OCI-LY1 (cell line): ENCODE measurements at regions not wholly inside any gene's neighbourhood (a gene's known extent, or its start where the extent isn't known, plus 50 kb on each side); places are given as distances from the start of the nearest gene placed in this dataset.

Source experiments
- H2AFZ ChIP-seq: fragments of 200-600 bp; sonication (generic), shearing (Covaris generic); 2 replicates; pipeline ENCODE4 v1.6.0; 2014; ENCODE audit warnings: antibody characterized with exemption, mild to moderate bottlenecking, low read length
- H3F3A ChIP-seq: fragments of 200-600 bp; sonication (generic), shearing (Covaris generic); 2 replicates; pipeline ENCODE4 v1.6.0; 2014; ENCODE audit warnings: mild to moderate bottlenecking, antibody characterized with exemption, low read length, moderate library complexity; ENCODE audit not compliant: insufficient read depth
- H3K27ac ChIP-seq: fragments of 200-600 bp; sonication (generic); 2 replicates; pipeline ENCODE4 v1.5.1; 2014; ENCODE audit warnings: low read length, mixed run types, mild to moderate bottlenecking, low read depth; ENCODE audit not compliant: poor library complexity, severe bottlenecking
- H3K27me3 ChIP-seq: fragments of 200-600 bp; sonication (generic); 2 replicates; pipeline ENCODE4 v1.6.0; 2014; ENCODE audit warnings: antibody characterized with exemption, mild to moderate bottlenecking, low read length, moderate library complexity; ENCODE audit not compliant: insufficient read depth
- H3K36me3 ChIP-seq: fragments of 200-600 bp; sonication (generic); 2 replicates; pipeline ENCODE4 v1.6.1; 2014; ENCODE audit warnings: mild to moderate bottlenecking, antibody characterized with exemption, low read length, moderate library complexity, mixed read lengths; ENCODE audit not compliant: insufficient read depth
- H3K4me1 ChIP-seq: fragments of 200-600 bp; sonication (generic); 2 replicates; pipeline ENCODE4 v1.5.1; 2014; ENCODE audit warnings: mild to moderate bottlenecking, low read length, moderate library complexity; ENCODE audit not compliant: insufficient read depth, severe bottlenecking
- H3K4me2 ChIP-seq: fragments of 200-600 bp; sonication (generic), shearing (Covaris generic); 2 replicates; pipeline ENCODE4 v1.6.1; 2014; ENCODE audit warnings: low read length
- H3K4me3 ChIP-seq: fragments of 200-600 bp; sonication (generic); 2 replicates; pipeline ENCODE4 v1.5.1; 2014; ENCODE audit warnings: low read length, low read depth, mild to moderate bottlenecking, mixed read lengths; ENCODE audit not compliant: poor library complexity, severe bottlenecking
- H3K79me2 ChIP-seq: fragments of 200-600 bp; shearing (Covaris generic); 2 replicates; pipeline ENCODE4 v1.6.1; 2016; ENCODE audit warnings: mixed run types, low read length, mixed read lengths; ENCODE audit not compliant: insufficient read depth
- H3K9ac ChIP-seq: fragments of 200-600 bp; sonication (generic), shearing (Covaris generic); 2 replicates; pipeline ENCODE4 v1.6.1; 2014; ENCODE audit warnings: mild to moderate bottlenecking, low read length, mixed read lengths
- H3K9me2 ChIP-seq: fragments of 200-600 bp; sonication (generic), shearing (Covaris generic); 2 replicates; pipeline ENCODE4 v1.6.1; 2014; ENCODE audit warnings: low read depth, mild to moderate bottlenecking, low read length, mixed read lengths
- H3K9me3 ChIP-seq: fragments of 200-600 bp; shearing (Covaris generic); 2 replicates; pipeline ENCODE4 v1.6.1; 2014; ENCODE audit warnings: low read length, mixed read lengths
- H4K20me1 ChIP-seq: fragments of 200-600 bp; sonication (generic), shearing (Covaris generic); 2 replicates; pipeline ENCODE4 v1.6.0; 2016; ENCODE audit warnings: mild to moderate bottlenecking, low read length; ENCODE audit not compliant: insufficient read depth
- EZH2 ChIP-seq: fragments of 200-600 bp; sonication (generic), shearing (Covaris generic); IDR thresholded peaks from 2 replicates; pipeline ENCODE4 v1.8.0; 2017; ENCODE audit warnings: borderline replicate concordance, mixed run types, mild to moderate bottlenecking, antibody characterized with exemption, low read length, moderate library complexity, mixed read lengths
- TF ChIP-seq, protein P1 (sequence below): fragments of 200-600 bp; sonication (generic), shearing (Covaris generic); IDR thresholded peaks from 2 replicates; pipeline ENCODE4 v1.5.1; 2017; ENCODE audit warnings: mild to moderate bottlenecking, antibody characterized with exemption, low read length, moderate library complexity, mixed read lengths

DNA sequence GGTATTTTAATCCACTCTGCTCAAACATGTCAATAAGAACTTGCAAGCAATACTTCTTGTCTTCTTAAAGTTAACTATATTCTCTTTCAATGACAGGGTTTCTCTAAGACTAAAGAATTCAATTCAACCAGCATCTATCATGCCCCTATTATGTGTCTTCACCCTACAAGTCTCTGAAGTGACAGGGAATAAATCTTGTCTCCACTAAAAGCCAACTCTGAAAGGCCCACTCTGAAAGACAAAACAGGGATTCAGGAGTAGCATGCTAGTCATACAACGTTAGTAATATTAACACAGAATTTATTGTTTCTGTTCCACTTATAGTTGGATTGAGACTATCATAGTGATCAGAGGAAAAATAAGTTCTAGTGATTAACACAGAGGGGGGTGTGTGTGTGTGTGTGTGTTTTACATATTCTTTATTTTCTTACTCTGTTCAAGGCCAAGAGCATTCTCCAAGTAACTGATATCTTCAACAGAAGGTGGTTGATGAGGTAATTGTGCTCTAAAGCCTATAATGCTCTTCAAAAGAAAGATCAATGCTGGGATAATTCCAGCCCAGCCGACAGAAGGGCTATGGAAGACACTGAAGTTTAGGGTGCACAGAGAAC, 122.4 kb upstream of the DCLK2 start:
- Histone ChIP-seq H3F3A (no peaks in the 10 kb centered on the region), H2AFZ (no peak overlapping the region), H3K4me2 (no peak overlapping the region), H3K27me3 (no peaks in the 10 kb centered on the region), H3K9me2 (no peaks in the 10 kb centered on the region), H3K79me2 (no peaks in the 10 kb centered on the region), H3K9ac (no peak overlapping the region), H3K27ac (no peak overlapping the region), H3K9me3 (no peaks in the 10 kb centered on the region), H3K36me3 (no peaks in the 10 kb centered on the region), H4K20me1 (no peaks in the 10 kb centered on the region), H3K4me3 (no peak overlapping the region), H3K4me1 (no peaks in the 10 kb centered on the region)
- TF ChIP-seq, protein P1, sequence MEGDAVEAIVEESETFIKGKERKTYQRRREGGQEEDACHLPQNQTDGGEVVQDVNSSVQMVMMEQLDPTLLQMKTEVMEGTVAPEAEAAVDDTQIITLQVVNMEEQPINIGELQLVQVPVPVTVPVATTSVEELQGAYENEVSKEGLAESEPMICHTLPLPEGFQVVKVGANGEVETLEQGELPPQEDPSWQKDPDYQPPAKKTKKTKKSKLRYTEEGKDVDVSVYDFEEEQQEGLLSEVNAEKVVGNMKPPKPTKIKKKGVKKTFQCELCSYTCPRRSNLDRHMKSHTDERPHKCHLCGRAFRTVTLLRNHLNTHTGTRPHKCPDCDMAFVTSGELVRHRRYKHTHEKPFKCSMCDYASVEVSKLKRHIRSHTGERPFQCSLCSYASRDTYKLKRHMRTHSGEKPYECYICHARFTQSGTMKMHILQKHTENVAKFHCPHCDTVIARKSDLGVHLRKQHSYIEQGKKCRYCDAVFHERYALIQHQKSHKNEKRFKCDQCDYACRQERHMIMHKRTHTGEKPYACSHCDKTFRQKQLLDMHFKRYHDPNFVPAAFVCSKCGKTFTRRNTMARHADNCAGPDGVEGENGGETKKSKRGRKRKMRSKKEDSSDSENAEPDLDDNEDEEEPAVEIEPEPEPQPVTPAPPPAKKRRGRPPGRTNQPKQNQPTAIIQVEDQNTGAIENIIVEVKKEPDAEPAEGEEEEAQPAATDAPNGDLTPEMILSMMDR = no peak
- no peak for TF ChIP-seq EZH2

DNA sequence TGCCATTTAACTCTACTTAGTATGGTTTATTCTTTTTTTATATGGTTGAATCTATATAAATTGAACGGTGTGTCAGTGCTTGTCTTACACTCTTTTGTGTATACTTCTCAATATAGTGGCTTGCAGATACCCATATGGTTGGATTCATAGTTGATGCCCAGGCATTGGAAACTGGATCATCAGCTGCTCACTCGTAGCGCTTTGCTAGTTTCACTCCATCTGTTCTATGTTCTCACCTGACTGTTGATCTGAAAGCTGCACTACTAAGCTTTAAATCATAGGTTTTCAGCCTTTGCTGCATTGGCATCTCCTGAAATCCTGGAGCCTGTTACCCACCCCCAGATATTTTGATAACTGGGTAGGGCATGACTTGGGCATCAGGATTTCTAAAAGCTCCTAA, 121.6 kb upstream of the DCLK2 start:
- no peak overlapping the region for H3K4me3 ChIP-seq
- H3F3A ChIP-seq = no peaks in the 10 kb centered on the region
- no peak overlapping the region for H2AFZ ChIP-seq
- no peaks in the 10 kb centered on the region for H3K27me3 ChIP-seq
- no peaks in the 10 kb centered on the region for H3K9me2 ChIP-seq
- no peak overlapping the region for H3K27ac ChIP-seq
- no peaks in the 10 kb centered on the region for H3K79me2 ChIP-seq
- no peaks in the 10 kb centered on the region for H4K20me1 ChIP-seq
- no peak overlapping the region for H3K4me2 ChIP-seq
- no peaks in the 10 kb centered on the region for H3K36me3 ChIP-seq
- H3K9me3 ChIP-seq = no peaks in the 10 kb centered on the region
- TF ChIP-seq, protein P1 = no peak
- TF ChIP-seq EZH2 = no peak
- H3K9ac ChIP-seq = no peak overlapping the region
- no peaks in the 10 kb centered on the region for H3K4me1 ChIP-seq

DNA sequence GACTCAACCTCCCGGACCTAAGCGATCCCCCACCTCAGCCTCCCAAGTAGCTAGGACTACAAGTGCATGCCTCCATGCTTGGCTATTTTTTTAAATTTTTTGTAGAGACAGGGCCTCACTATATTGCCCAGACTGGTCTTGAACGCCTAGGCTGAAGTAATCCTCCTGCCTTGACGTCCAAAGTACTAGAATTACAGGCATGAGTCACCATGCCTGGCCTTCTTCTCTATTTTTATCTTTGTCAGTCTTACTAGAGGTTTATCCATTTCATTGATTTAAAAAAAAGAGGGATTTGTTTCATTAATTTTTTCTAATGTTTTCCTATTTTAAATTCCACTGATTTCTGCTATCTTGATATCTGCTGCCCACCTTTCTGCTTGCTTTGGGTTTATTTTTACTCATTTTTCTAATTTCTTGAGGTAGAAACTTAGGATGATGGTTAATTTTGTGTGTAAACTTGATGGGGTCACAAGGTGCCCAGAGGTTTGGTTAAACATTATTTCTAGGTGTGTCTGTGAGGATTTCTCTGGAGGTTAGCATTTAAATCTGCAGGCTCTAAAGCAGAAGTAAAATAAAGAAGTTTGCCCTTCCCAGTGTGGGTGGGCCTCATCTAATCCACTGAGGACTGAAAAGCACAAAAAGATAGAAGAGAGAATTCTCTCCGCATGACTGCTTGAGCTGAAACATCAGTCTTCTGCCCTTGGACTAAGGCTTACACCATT, 116.2 kb upstream of the DCLK2 start:
- Histone ChIP-seq H3K4me1 (no peaks in the 10 kb centered on the region), H3K27ac (no peak overlapping the region), H3K36me3 (no peaks in the 10 kb centered on the region), H3F3A (no peaks in the 10 kb centered on the region), H3K4me3 (no peak overlapping the region), H3K4me2 (no peak overlapping the region), H3K79me2 (no peaks in the 10 kb centered on the region), H3K9ac (no peak overlapping the region), H2AFZ (no peak overlapping the region), H3K27me3 (no peaks in the 10 kb centered on the region), H4K20me1 (no peaks in the 10 kb centered on the region), H3K9me3 (no peaks in the 10 kb centered on the region), H3K9me2 (no peaks in the 10 kb centered on the region)
- TF ChIP-seq, protein P1 = no peak
- TF ChIP-seq EZH2 = no peak
